ENCODE measurements at regions not wholly inside any gene's neighbourhood (a gene's known extent, or its start where the extent isn't known, plus 50 kb on each side); places are given as distances from the start of the nearest gene placed in this dataset.

DNA sequence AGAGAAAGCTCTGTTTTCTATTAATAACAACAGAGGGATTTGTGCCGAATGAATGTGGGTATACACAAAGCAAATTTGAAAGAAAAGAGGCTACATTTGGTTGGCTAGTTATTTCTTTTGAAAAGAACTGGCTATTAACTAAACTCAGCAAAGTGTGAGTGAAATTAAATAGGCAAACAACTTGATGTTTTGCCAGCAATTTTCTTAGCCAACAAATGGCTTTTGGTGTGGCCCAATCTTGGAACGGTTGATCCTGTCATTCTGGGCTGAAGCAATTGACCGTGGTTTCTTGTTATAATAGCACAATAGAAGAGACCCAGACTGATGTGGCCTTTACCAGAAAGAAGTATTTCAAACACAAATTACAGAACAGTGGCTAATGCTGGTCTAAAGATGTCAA is 898.6 kb downstream of the KCNMA1 start:
- TF ChIP-seq, protein P1, sequence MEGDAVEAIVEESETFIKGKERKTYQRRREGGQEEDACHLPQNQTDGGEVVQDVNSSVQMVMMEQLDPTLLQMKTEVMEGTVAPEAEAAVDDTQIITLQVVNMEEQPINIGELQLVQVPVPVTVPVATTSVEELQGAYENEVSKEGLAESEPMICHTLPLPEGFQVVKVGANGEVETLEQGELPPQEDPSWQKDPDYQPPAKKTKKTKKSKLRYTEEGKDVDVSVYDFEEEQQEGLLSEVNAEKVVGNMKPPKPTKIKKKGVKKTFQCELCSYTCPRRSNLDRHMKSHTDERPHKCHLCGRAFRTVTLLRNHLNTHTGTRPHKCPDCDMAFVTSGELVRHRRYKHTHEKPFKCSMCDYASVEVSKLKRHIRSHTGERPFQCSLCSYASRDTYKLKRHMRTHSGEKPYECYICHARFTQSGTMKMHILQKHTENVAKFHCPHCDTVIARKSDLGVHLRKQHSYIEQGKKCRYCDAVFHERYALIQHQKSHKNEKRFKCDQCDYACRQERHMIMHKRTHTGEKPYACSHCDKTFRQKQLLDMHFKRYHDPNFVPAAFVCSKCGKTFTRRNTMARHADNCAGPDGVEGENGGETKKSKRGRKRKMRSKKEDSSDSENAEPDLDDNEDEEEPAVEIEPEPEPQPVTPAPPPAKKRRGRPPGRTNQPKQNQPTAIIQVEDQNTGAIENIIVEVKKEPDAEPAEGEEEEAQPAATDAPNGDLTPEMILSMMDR (conservative IDR thresholded peaks at IDR 0.05; ENCODE audit: low read length): no peak
- TF ChIP-seq EZH2phosphoT487 (IDR thresholded peaks at IDR 0.05; ENCODE audit: borderline replicate concordance, low read depth, low read length): no peak
